Coronary artery (tissue), 2 donors: ENCODE measurements at regions not wholly inside any gene's neighbourhood (a gene's known extent, or its start where the extent isn't known, plus 50 kb on each side); places are given as distances from the start of the nearest gene placed in this dataset.

ENCODE experiments used
- DNase-seq: peaks from one replicate; pipeline ENCODE4 v3.0.0-alpha.2; 2017; ENCODE audit warnings: low spot score
- H3K27ac ChIP-seq, 2 donors: fragments of 200-600 bp; sonication (generic); one replicate each; pipeline ENCODE4 v1.5.1; 2016 to 2019
- H3K4me3 ChIP-seq: fragments of 200-600 bp; sonication (generic); 2 replicates; pipeline ENCODE4 v1.5.1; 2016; ENCODE audit warnings: mild to moderate bottlenecking, moderate library complexity
- CTCF ChIP-seq: fragments of 200-600 bp; sonication (generic); IDR thresholded peaks from one replicate; pipeline ENCODE4 v1.5.1; 2019; ENCODE audit warnings: antibody characterized with exemption

- no peak for DNase-seq
- Histone ChIP-seq H3K27ac (no peak overlapping the region), H3K4me3 (no peak overlapping the region)
- TF ChIP-seq CTCF = no peak
Observed at GRCh38 chr12:69115951-69116350, 123.4 kb upstream of the CPSF6 start.

GRCh38 chr12:69117566-69118266 is 121.7 kb upstream of the CPSF6 start:
- H3K4me3 ChIP-seq = no peak overlapping the region
- no peak for TF ChIP-seq CTCF
- DNase-seq = no peak
- no peak overlapping the region for H3K27ac ChIP-seq

- no peak overlapping the region for H3K27ac ChIP-seq
- no peak for TF ChIP-seq CTCF
- DNase-seq = no peak
Observed at GRCh38 chr12:69118516-69118915, 120.9 kb upstream of the CPSF6 start.

GRCh38 chr12:69119770-69120169 is 119.6 kb upstream of the CPSF6 start:
- Histone ChIP-seq H3K4me3 (no peak overlapping the region), H3K27ac (no peak overlapping the region)
- DNase-seq = no peak
- TF ChIP-seq CTCF = no peak

More at GRCh38 chr12:69118516-69118915, 120.9 kb upstream of the CPSF6 start:
- no peak overlapping the region for H3K4me3 ChIP-seq

GRCh38 chr12:69120354-69120753 is 119.0 kb upstream of the CPSF6 start:
- Histone ChIP-seq H3K4me3 (no peak overlapping the region), H3K27ac (no peak overlapping the region)
- DNase-seq = no peak
- TF ChIP-seq CTCF = no peak

- Histone ChIP-seq H3K4me3 (no peak overlapping the region), H3K27ac (no peak overlapping the region)
- no peak for TF ChIP-seq CTCF
- DNase-seq = no peak
Observed at GRCh38 chr12:69123311-69123710, 116.1 kb upstream of the CPSF6 start.

GRCh38 chr12:69123919-69124638 is 115.3 kb upstream of the CPSF6 start:
- Histone ChIP-seq H3K4me3 (no peak overlapping the region), H3K27ac (no peak overlapping the region)
- no peak for TF ChIP-seq CTCF
- DNase-seq = no peak
